ENCODE measurements at regions not wholly inside any gene's neighbourhood (a gene's known extent, or its start where the extent isn't known, plus 50 kb on each side); places are given as distances from the start of the nearest gene placed in this dataset.

DNA sequence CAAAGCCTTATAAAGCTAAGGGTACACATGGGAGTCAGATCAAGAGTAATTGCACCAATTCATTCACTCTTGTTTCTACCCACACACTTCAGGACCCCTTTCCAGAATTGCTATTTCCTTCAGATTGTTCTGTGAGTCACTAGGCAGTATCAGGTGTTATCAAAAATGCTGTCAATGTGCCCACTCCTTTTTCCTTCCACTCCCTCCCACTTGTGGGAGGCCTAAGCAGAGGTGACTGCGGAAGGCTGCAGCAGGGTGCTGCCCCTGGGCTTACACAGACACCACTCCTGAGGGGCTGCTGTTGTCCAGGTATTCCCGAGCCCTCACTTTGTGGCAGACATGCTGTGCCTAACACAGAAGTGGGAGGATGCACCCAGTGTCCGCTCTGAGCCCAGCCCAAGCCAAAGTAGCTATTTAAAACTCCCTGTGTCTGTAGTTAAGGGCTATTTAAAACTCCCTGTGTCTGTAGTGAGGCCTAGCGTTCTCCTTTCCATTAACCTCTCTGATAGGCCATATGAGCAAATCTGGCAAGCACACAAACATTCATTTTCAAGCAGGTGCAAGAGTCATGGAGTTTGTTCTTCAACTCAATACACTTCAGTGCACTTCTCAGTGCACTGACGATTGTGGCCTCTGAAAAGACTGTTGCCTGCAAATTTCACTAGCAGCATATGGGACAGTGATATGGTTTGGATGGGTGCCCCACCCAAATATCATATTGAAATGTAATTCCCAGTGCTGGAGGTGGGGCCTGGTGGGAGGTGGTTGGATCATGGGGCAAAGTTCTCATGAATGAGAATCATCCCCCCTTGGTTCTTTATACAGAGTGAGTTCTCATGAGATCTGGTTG is 117.8 kb downstream of the PHLDA1 start:
- no peaks in the 10 kb centered on the region for H3K27me3 ChIP-seq
- DNase-seq (no peak), ATAC-seq (peak; percentile 88)
- no peaks in the 10 kb centered on the region for H3K36me3 ChIP-seq
- peaks cover 0 to 14% of the 10 kb centered on the region in 2 donors for H3K4me1 ChIP-seq
- intact Hi-C loops (cut with DNase I), result no loop called here
- H3K9me3 ChIP-seq, result no peaks in the 10 kb centered on the region
- H3K27ac ChIP-seq, result no peak overlapping the region
- TF ChIP-seq, protein P1, sequence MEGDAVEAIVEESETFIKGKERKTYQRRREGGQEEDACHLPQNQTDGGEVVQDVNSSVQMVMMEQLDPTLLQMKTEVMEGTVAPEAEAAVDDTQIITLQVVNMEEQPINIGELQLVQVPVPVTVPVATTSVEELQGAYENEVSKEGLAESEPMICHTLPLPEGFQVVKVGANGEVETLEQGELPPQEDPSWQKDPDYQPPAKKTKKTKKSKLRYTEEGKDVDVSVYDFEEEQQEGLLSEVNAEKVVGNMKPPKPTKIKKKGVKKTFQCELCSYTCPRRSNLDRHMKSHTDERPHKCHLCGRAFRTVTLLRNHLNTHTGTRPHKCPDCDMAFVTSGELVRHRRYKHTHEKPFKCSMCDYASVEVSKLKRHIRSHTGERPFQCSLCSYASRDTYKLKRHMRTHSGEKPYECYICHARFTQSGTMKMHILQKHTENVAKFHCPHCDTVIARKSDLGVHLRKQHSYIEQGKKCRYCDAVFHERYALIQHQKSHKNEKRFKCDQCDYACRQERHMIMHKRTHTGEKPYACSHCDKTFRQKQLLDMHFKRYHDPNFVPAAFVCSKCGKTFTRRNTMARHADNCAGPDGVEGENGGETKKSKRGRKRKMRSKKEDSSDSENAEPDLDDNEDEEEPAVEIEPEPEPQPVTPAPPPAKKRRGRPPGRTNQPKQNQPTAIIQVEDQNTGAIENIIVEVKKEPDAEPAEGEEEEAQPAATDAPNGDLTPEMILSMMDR (IDR thresholded peaks at IDR 0.05), result no peak
- no peak overlapping the region for H3K4me3 ChIP-seq

GRCh38 chr12:75909714-75910656 is 121.6 kb downstream of the PHLDA1 start:
- DNase-seq (peak in 1 of 4 donors; percentile 12), ATAC-seq (no peak)
- intact Hi-C loops (cut with DNase I), result no loop called here
- TF ChIP-seq, protein P1 (IDR thresholded peaks at IDR 0.05), result no peak
- no peak overlapping the region for H3K4me3 ChIP-seq
- H3K9me3 ChIP-seq, result no peaks in the 10 kb centered on the region
- no peaks in the 10 kb centered on the region for H3K36me3 ChIP-seq
- peaks cover 0 to 17% of the 10 kb centered on the region in 2 donors for H3K4me1 ChIP-seq
- no peaks in the 10 kb centered on the region for H3K27me3 ChIP-seq
- peak overlapping the region; percentile 4 to 30 for H3K27ac ChIP-seq

- H3K4me1 ChIP-seq, result peaks cover 0 to 17% of the 10 kb centered on the region in 2 donors
- H3K27ac ChIP-seq, result peak overlapping the region; percentile 4 to 30
- peak in 3 of 4 donors; percentile 36 to 87 (median 78) for DNase-seq
- no peaks in the 10 kb centered on the region for H3K9me3 ChIP-seq
- intact Hi-C loops (cut with DNase I), result no loop called here
- H3K27me3 ChIP-seq, result no peaks in the 10 kb centered on the region
- TF ChIP-seq, protein P1 (IDR thresholded peaks at IDR 0.05), result no peak
- no peaks in the 10 kb centered on the region for H3K36me3 ChIP-seq
- no peak overlapping the region for H3K4me3 ChIP-seq
- ATAC-seq, result peak; percentile 36
Measured at GRCh38 chr12:75908961-75909605, 122.5 kb downstream of the PHLDA1 start.

DNA sequence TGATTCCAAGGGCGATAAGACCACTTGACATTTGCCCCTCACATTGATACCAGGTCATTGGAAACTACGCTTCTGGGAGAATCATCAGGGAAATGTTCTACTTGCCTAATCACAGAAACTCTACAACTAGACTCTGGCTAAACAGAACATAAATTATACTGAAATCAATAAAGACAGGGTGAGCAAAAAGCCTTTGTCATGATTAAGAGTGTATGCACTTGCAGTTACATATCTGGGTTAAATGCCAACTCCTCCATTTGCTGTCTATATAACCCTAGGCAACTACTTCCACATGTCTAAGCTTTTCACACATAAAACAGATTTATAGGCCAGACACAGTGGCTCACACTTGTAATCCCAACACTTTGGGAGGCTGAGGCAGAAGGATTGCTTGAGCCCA is 125.7 kb downstream of the PHLDA1 start:
- H3K4me1 ChIP-seq, result peaks cover 0 to 17% of the 10 kb centered on the region in 2 donors

More for the DNA sequence above, 125.7 kb downstream of the PHLDA1 start:
- no peak for DNase-seq
- H3K27me3 ChIP-seq, result no peaks in the 10 kb centered on the region
- H3K9me3 ChIP-seq, result no peaks in the 10 kb centered on the region
- H3K27ac ChIP-seq, result no peak overlapping the region
- no peak for ATAC-seq
- intact Hi-C loops (cut with DNase I), result no loop called here
- TF ChIP-seq, protein P1 (IDR thresholded peaks at IDR 0.05), result no peak
- no peak overlapping the region for H3K4me3 ChIP-seq
- no peaks in the 10 kb centered on the region for H3K36me3 ChIP-seq

Data from left lung (tissue), 4 donors.